ENCODE measurements at regions not wholly inside any gene's neighbourhood (a gene's known extent, or its start where the extent isn't known, plus 50 kb on each side); places are given as distances from the start of the nearest gene placed in this dataset.
"Not testable (repeated sequence)": the region's sequence is repeated elsewhere in the genome, so short reads cannot be mapped to it uniquely, and the experiment has no call there.

- Histone ChIP-seq H3K4me3 (ENCODE audit: low read length) (no peak overlapping the region), H3K27ac (ENCODE audit: low read length) (no peak overlapping the region), H3K9ac (ENCODE audit: low read length) (no peak overlapping the region), H3K79me2 (ENCODE audit: low read length) (no peaks in the 10 kb centered on the region), H3K27me3 (ENCODE audit: low read length) (no peaks in the 10 kb centered on the region), H2AFZ (ENCODE audit: low read length) (no peak overlapping the region), H3K4me2 (ENCODE audit: low read length) (no peak overlapping the region), H3F3A (ENCODE audit: low read length, unreplicated experiment) (no peaks in the 10 kb centered on the region), H3K36me3 (ENCODE audit: low read depth, low read length) (no peaks in the 10 kb centered on the region), H4K20me1 (ENCODE audit: low read length) (no peaks in the 10 kb centered on the region), H3K9me2 (replicated peaks; ENCODE audit: low read length) (no peaks in the 10 kb centered on the region), H3K9me3 (ENCODE audit: low read length) (no peaks in the 10 kb centered on the region), H3K4me1 (ENCODE audit: insufficient read depth, low read length) (no peaks in the 10 kb centered on the region)
- ChIA-PET POLR2A (ENCODE audit: unreplicated experiment) (no interaction called here), CTCF (no interaction called here)
- no peak for DNase-seq
- TF ChIP-seq CTCF (conservative IDR thresholded peaks at IDR 0.05; ENCODE audit: low read depth, low read length) (no peak), EZH2phosphoT487 (IDR thresholded peaks at IDR 0.05; ENCODE audit: borderline replicate concordance, low read length) (no peak), EZH2 (IDR thresholded peaks at IDR 0.05; ENCODE audit: low read length, unreplicated experiment) (no peak)
- intact Hi-C loops (cut with micrococcal nuclease), result no loop called here
- BruUV-seq (replicated peaks), result no TSS peak
- no peak for ATAC-seq
Measured at GRCh38 chr12:18837025-18837424, 99.1 kb downstream of the CAPZA3 start.

GRCh38 chr12:18837505-18837904 is 99.6 kb downstream of the CAPZA3 start:
- no peak for TF ChIP-seq EZH2 (IDR thresholded peaks at IDR 0.05; ENCODE audit: low read length, unreplicated experiment)
- TF ChIP-seq EZH2phosphoT487 (IDR thresholded peaks at IDR 0.05; ENCODE audit: borderline replicate concordance, low read length), result no peak
- no peak for TF ChIP-seq CTCF (conservative IDR thresholded peaks at IDR 0.05; ENCODE audit: low read depth, low read length)
- POLR2A ChIA-PET (ENCODE audit: unreplicated experiment), result no interaction called here
- Histone ChIP-seq H3K4me1 (ENCODE audit: insufficient read depth, low read length) (no peaks in the 10 kb centered on the region), H3K9ac (ENCODE audit: low read length) (no peak overlapping the region), H3K9me3 (ENCODE audit: low read length) (no peaks in the 10 kb centered on the region), H2AFZ (ENCODE audit: low read length) (no peak overlapping the region), H3K27ac (ENCODE audit: low read length) (no peak overlapping the region), H3K27me3 (ENCODE audit: low read length) (no peaks in the 10 kb centered on the region), H3F3A (ENCODE audit: low read length, unreplicated experiment) (no peaks in the 10 kb centered on the region), H3K4me3 (ENCODE audit: low read length) (no peak overlapping the region), H3K36me3 (ENCODE audit: low read depth, low read length) (no peaks in the 10 kb centered on the region), H4K20me1 (ENCODE audit: low read length) (no peaks in the 10 kb centered on the region), H3K9me2 (replicated peaks; ENCODE audit: low read length) (no peaks in the 10 kb centered on the region), H3K79me2 (ENCODE audit: low read length) (no peaks in the 10 kb centered on the region), H3K4me2 (ENCODE audit: low read length) (no peak overlapping the region)
- no TSS peak for BruUV-seq (replicated peaks)
- ATAC-seq, result no peak
- CTCF ChIA-PET, result no interaction called here
- intact Hi-C loops (cut with micrococcal nuclease), result no loop called here
- no peak for DNase-seq

DNA sequence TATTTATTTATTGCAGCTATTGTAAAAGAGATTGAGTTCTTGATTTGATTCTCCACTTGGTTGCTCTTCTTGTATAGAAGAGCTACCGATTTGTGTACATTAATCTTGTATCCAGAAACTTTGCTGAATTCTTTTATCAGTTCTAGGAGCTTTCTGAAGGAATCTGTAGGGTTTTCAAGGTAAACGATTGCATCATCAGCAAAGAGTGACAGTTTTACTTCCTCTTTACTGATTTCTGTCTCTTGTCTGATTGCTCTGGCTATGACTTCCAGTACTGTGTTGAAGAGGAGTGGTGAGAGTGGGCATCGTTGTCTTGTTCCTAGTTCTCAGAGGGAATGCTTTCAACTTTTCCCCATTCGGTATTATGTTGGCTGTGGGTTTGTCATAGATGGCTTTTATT is 103.1 kb downstream of the CAPZA3 start:
- H3K9me3 ChIP-seq (ENCODE audit: low read length), result not testable (repeated sequence)

More for the DNA sequence above, 103.1 kb downstream of the CAPZA3 start:
- H3K36me3 ChIP-seq (ENCODE audit: low read depth, low read length); H3F3A ChIP-seq (ENCODE audit: low read length, unreplicated experiment); H3K27ac ChIP-seq (ENCODE audit: low read length); H2AFZ ChIP-seq (ENCODE audit: low read length); POLR2A ChIA-PET (ENCODE audit: unreplicated experiment); intact Hi-C loops (cut with micrococcal nuclease); H3K4me3 ChIP-seq (ENCODE audit: low read length); CTCF ChIA-PET; H3K4me2 ChIP-seq (ENCODE audit: low read length); DNase-seq; H3K9ac ChIP-seq (ENCODE audit: low read length); H3K9me2 ChIP-seq (replicated peaks; ENCODE audit: low read length); H3K79me2 ChIP-seq (ENCODE audit: low read length); BruUV-seq (replicated peaks); H3K27me3 ChIP-seq (ENCODE audit: low read length); H3K4me1 ChIP-seq (ENCODE audit: insufficient read depth, low read length); ATAC-seq; H4K20me1 ChIP-seq (ENCODE audit: low read length): not testable (repeated sequence)

All from PC-3 (cell line).